PC-9 (cell line): ENCODE measurements at regions not wholly inside any gene's neighbourhood (a gene's known extent, or its start where the extent isn't known, plus 50 kb on each side); places are given as distances from the start of the nearest gene placed in this dataset.
"Not testable (repeated sequence)": the region's sequence is repeated elsewhere in the genome, so short reads cannot be mapped to it uniquely, and the experiment has no call there.

Source experiments
- BruUV-seq: library from RNA; stranded (reverse); fragments of 400-500 nt; replicated peaks from 2 replicates; lab custom pipeline; 2021; lab: Mats Ljungman, UMichigan
- CTCF ChIA-PET: fragments of 300-600 bp; sonication (Branson Sonifier 250); formaldehyde crosslinking; loops from one replicate; lab custom pipeline; 2022; ENCODE audit warnings: antibody characterized with exemption; lab: Charles Lee
- POLR2A ChIA-PET: fragments of 300-600 bp; sonication (Branson Sonifier 250); formaldehyde crosslinking; loops from one replicate; lab custom pipeline; 2022; ENCODE audit warnings: antibody characterized with exemption; ENCODE audit not compliant: unreplicated experiment; lab: Charles Lee
- DNase-seq, 2 experiments: peaks; one replicate each; pipeline versions ENCODE4 v3.0.0 to v3.0.0-alpha.2; 2015 to 2022; ENCODE audit warnings: mixed read lengths in 1 of 2
- H2AFZ ChIP-seq: fragments of 200-600 bp; sonication (generic); 2 replicates; pipeline ENCODE4 v1.8.1; 2017; ENCODE audit warnings: antibody characterized with exemption
- H3F3A ChIP-seq: fragments of 200-600 bp; sonication (generic); 2 replicates; pipeline ENCODE4 v1.8.1; 2017; ENCODE audit warnings: antibody characterized with exemption, mild to moderate bottlenecking, low read depth; ENCODE audit not compliant: insufficient read depth
- H3K27ac ChIP-seq: fragments of 200-600 bp; sonication (generic); 2 replicates; pipeline ENCODE4 v1.6.1; 2016; ENCODE audit warnings: mixed run types
- H3K27me3 ChIP-seq: fragments of 200-600 bp; sonication (generic); 2 replicates; pipeline ENCODE4 v1.6.1; 2016; ENCODE audit warnings: low read depth, mixed run types; ENCODE audit not compliant: insufficient read depth
- H3K36me3 ChIP-seq: fragments of 200-600 bp; sonication (generic); 2 replicates; pipeline ENCODE4 v1.6.1; 2016; ENCODE audit warnings: low read depth, mixed run types
- H3K4me1 ChIP-seq: fragments of 200-600 bp; sonication (generic); replicated peaks from 2 replicates; pipeline ENCODE4 v1.6.1; 2016; ENCODE audit warnings: mixed run types; ENCODE audit not compliant: insufficient read depth
- H3K4me2 ChIP-seq: fragments of 200-600 bp; sonication (generic); 2 replicates; pipeline ENCODE4 v1.6.1; 2017; ENCODE audit warnings: mixed run types
- H3K4me3 ChIP-seq: fragments of 200-600 bp; sonication (generic); 2 replicates; pipeline ENCODE4 v1.6.1; 2016; ENCODE audit warnings: mixed run types
- H3K79me2 ChIP-seq: fragments of 200-600 bp; sonication (generic); 2 replicates; pipeline ENCODE4 v1.6.1; 2017; ENCODE audit warnings: low read depth, mixed run types
- H3K9me2 ChIP-seq: fragments of 200-600 bp; sonication (generic); 2 replicates; pipeline ENCODE4 v1.8.1; 2017; ENCODE audit warnings: mild to moderate bottlenecking; ENCODE audit not compliant: insufficient read depth
- H3K9me3 ChIP-seq: fragments of 200-600 bp; sonication (generic); 2 replicates; pipeline ENCODE4 v1.8.1; 2016; ENCODE audit warnings: low read depth; ENCODE audit not compliant: insufficient read depth
- H4K20me1 ChIP-seq: fragments of 200-600 bp; sonication (generic); 2 replicates; pipeline ENCODE4 v1.8.1; 2017; ENCODE audit not compliant: insufficient read depth
- intact Hi-C: fragments of 100-400 bp; cut with micrococcal nuclease; formaldehyde crosslinking; loops from one replicate; pipeline ENCODE4 v1.10.0; 2022; ENCODE audit not compliant: unreplicated experiment

- H3K4me3 ChIP-seq, H3K9me2 ChIP-seq, H3K36me3 ChIP-seq, CTCF ChIA-PET, H3K27me3 ChIP-seq, H4K20me1 ChIP-seq, H3K9me3 ChIP-seq, H3K79me2 ChIP-seq, DNase-seq, H3K27ac ChIP-seq, intact Hi-C loops, POLR2A ChIA-PET, H3K4me2 ChIP-seq, BruUV-seq, H3F3A ChIP-seq, H2AFZ ChIP-seq, H3K4me1 ChIP-seq: not testable (repeated sequence)
Measured at GRCh38 chr16:21422824-21423223, 144.7 kb upstream of the CRYM start.

GRCh38 chr16:21404699-21405098 lies 126.6 kb upstream of the CRYM start:
- H3K9me2 ChIP-seq, CTCF ChIA-PET, H3K4me3 ChIP-seq, H3K36me3 ChIP-seq, H3K4me1 ChIP-seq, DNase-seq, POLR2A ChIA-PET, H2AFZ ChIP-seq, H3K79me2 ChIP-seq, H3K27me3 ChIP-seq, H4K20me1 ChIP-seq, H3K4me2 ChIP-seq, H3F3A ChIP-seq, H3K27ac ChIP-seq, H3K9me3 ChIP-seq, intact Hi-C loops, BruUV-seq: not testable (repeated sequence)

GRCh38 chr16:21397866-21398265 lies 119.8 kb upstream of the CRYM start:
- intact Hi-C loops, H3K9me3 ChIP-seq, DNase-seq, H3K4me3 ChIP-seq, CTCF ChIA-PET, H3F3A ChIP-seq, BruUV-seq, H3K9me2 ChIP-seq, H3K27me3 ChIP-seq, H3K4me2 ChIP-seq, H3K4me1 ChIP-seq, H4K20me1 ChIP-seq, POLR2A ChIA-PET, H2AFZ ChIP-seq, H3K79me2 ChIP-seq, H3K27ac ChIP-seq, H3K36me3 ChIP-seq: not testable (repeated sequence)

GRCh38 chr16:21396545-21396944 lies 118.5 kb upstream of the CRYM start:
- H3K27me3 ChIP-seq, H3K4me3 ChIP-seq, H3K4me2 ChIP-seq, H2AFZ ChIP-seq, H3F3A ChIP-seq, intact Hi-C loops, DNase-seq, H3K4me1 ChIP-seq, H4K20me1 ChIP-seq, H3K79me2 ChIP-seq, CTCF ChIA-PET, H3K9me3 ChIP-seq, H3K36me3 ChIP-seq, H3K27ac ChIP-seq, BruUV-seq, POLR2A ChIA-PET, H3K9me2 ChIP-seq: not testable (repeated sequence)

GRCh38 chr16:21390634-21391033 lies 112.5 kb upstream of the CRYM start:
- H4K20me1 ChIP-seq, H3K27me3 ChIP-seq, H3K27ac ChIP-seq, H3K9me3 ChIP-seq, CTCF ChIA-PET, H3K36me3 ChIP-seq, H2AFZ ChIP-seq, H3K9me2 ChIP-seq, POLR2A ChIA-PET, H3K4me3 ChIP-seq, H3K4me1 ChIP-seq, DNase-seq, BruUV-seq, H3K79me2 ChIP-seq, H3K4me2 ChIP-seq, intact Hi-C loops, H3F3A ChIP-seq: not testable (repeated sequence)

- H2AFZ ChIP-seq, H3K9me3 ChIP-seq, H3F3A ChIP-seq, POLR2A ChIA-PET, intact Hi-C loops, H3K79me2 ChIP-seq, H3K27me3 ChIP-seq, BruUV-seq, H4K20me1 ChIP-seq, H3K4me3 ChIP-seq, H3K36me3 ChIP-seq, H3K4me1 ChIP-seq, CTCF ChIA-PET, H3K4me2 ChIP-seq, H3K9me2 ChIP-seq, H3K27ac ChIP-seq, DNase-seq: not testable (repeated sequence)
Measured at GRCh38 chr16:21389860-21390259, 111.8 kb upstream of the CRYM start.

- H4K20me1 ChIP-seq, H3K79me2 ChIP-seq, CTCF ChIA-PET, H3K4me1 ChIP-seq, H2AFZ ChIP-seq, H3K9me2 ChIP-seq, H3K4me2 ChIP-seq, H3K9me3 ChIP-seq, BruUV-seq, intact Hi-C loops, H3K36me3 ChIP-seq, H3K27me3 ChIP-seq, H3F3A ChIP-seq, H3K27ac ChIP-seq, POLR2A ChIA-PET, H3K4me3 ChIP-seq, DNase-seq: not testable (repeated sequence)
Measured at GRCh38 chr16:21387757-21388156, 109.7 kb upstream of the CRYM start.
